HL-60 (cell line): ENCODE measurements at regions not wholly inside any gene's neighbourhood (a gene's known extent, or its start where the extent isn't known, plus 50 kb on each side); places are given as distances from the start of the nearest gene placed in this dataset.

Experiments used
- GABPA ChIP-seq: IDR thresholded peaks from 2 replicates; pipeline ENCODE4 v1.6.1; 2012; ENCODE audit warnings: low read depth
- SPI1 ChIP-seq: IDR thresholded peaks from 2 replicates; pipeline ENCODE4 v1.6.1; 2012; ENCODE audit warnings: low read depth, mild to moderate bottlenecking, borderline replicate concordance
- TF ChIP-seq, protein P1 (sequence below): IDR thresholded peaks from one replicate; pipeline ENCODE4 v1.5.1; 2011; ENCODE audit warnings: low read length, control low read depth, inconsistent platforms; ENCODE audit not compliant: insufficient read depth
- TF ChIP-seq, protein P2 (sequence below): IDR thresholded peaks from 2 replicates; pipeline ENCODE4 v1.6.1; 2012; ENCODE audit warnings: low read depth; ENCODE audit not compliant: insufficient replicate concordance

DNA sequence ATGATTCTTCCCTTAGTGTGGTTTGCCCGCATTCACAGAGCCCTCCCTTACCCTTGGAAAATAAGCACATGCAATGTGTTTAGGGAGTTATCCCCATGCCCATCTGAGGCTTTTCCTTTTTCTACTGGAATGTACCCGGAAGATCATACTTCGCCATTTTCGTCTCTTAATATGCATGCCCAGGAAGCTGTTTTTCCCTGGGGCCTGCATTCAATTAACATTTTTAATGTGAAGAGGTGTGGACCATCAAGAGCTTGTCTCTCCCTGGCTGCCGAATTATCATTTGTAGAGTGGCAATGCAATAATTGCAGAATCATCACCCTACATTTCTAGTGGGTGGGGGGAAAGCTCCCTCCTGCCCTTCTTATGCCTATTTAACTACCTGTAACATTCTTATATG is 976.3 kb downstream of the DIPK2A start:
- TF ChIP-seq, protein P1, sequence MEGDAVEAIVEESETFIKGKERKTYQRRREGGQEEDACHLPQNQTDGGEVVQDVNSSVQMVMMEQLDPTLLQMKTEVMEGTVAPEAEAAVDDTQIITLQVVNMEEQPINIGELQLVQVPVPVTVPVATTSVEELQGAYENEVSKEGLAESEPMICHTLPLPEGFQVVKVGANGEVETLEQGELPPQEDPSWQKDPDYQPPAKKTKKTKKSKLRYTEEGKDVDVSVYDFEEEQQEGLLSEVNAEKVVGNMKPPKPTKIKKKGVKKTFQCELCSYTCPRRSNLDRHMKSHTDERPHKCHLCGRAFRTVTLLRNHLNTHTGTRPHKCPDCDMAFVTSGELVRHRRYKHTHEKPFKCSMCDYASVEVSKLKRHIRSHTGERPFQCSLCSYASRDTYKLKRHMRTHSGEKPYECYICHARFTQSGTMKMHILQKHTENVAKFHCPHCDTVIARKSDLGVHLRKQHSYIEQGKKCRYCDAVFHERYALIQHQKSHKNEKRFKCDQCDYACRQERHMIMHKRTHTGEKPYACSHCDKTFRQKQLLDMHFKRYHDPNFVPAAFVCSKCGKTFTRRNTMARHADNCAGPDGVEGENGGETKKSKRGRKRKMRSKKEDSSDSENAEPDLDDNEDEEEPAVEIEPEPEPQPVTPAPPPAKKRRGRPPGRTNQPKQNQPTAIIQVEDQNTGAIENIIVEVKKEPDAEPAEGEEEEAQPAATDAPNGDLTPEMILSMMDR = no peak
- TF ChIP-seq GABPA = no peak
- TF ChIP-seq SPI1 = no peak
- TF ChIP-seq, protein P2, sequence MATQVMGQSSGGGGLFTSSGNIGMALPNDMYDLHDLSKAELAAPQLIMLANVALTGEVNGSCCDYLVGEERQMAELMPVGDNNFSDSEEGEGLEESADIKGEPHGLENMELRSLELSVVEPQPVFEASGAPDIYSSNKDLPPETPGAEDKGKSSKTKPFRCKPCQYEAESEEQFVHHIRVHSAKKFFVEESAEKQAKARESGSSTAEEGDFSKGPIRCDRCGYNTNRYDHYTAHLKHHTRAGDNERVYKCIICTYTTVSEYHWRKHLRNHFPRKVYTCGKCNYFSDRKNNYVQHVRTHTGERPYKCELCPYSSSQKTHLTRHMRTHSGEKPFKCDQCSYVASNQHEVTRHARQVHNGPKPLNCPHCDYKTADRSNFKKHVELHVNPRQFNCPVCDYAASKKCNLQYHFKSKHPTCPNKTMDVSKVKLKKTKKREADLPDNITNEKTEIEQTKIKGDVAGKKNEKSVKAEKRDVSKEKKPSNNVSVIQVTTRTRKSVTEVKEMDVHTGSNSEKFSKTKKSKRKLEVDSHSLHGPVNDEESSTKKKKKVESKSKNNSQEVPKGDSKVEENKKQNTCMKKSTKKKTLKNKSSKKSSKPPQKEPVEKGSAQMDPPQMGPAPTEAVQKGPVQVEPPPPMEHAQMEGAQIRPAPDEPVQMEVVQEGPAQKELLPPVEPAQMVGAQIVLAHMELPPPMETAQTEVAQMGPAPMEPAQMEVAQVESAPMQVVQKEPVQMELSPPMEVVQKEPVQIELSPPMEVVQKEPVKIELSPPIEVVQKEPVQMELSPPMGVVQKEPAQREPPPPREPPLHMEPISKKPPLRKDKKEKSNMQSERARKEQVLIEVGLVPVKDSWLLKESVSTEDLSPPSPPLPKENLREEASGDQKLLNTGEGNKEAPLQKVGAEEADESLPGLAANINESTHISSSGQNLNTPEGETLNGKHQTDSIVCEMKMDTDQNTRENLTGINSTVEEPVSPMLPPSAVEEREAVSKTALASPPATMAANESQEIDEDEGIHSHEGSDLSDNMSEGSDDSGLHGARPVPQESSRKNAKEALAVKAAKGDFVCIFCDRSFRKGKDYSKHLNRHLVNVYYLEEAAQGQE = no peak
